ENCODE measurements at regions not wholly inside any gene's neighbourhood (a gene's known extent, or its start where the extent isn't known, plus 50 kb on each side); places are given as distances from the start of the nearest gene placed in this dataset.

DNA sequence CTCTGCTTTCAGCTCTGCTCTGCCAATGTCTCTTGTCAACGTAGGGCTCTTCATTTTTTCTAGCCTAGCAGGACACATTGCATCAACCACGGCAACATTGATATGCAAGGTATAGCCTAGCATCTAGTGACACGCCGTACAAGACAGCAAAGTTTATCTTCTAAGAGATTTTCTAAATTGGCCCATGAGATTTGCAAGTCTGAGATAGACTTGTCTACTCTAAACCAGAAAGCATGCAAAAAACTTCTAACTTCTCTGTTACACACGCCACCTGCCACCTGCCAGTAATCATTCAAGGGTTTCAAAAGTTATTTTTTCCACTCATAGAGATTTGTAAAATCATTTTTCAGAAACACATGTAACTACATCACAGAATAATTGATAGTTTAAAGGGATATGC, 1265.7 kb downstream of the C4orf33 start:
- no peak for TF ChIP-seq EZH2phosphoT487 (IDR thresholded peaks at IDR 0.05; ENCODE audit: low read depth, severe bottlenecking, unreplicated experiment)
- TF ChIP-seq, protein P1, sequence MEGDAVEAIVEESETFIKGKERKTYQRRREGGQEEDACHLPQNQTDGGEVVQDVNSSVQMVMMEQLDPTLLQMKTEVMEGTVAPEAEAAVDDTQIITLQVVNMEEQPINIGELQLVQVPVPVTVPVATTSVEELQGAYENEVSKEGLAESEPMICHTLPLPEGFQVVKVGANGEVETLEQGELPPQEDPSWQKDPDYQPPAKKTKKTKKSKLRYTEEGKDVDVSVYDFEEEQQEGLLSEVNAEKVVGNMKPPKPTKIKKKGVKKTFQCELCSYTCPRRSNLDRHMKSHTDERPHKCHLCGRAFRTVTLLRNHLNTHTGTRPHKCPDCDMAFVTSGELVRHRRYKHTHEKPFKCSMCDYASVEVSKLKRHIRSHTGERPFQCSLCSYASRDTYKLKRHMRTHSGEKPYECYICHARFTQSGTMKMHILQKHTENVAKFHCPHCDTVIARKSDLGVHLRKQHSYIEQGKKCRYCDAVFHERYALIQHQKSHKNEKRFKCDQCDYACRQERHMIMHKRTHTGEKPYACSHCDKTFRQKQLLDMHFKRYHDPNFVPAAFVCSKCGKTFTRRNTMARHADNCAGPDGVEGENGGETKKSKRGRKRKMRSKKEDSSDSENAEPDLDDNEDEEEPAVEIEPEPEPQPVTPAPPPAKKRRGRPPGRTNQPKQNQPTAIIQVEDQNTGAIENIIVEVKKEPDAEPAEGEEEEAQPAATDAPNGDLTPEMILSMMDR (IDR thresholded peaks at IDR 0.05; ENCODE audit: poor library complexity) = no peak

Measured in hepatocyte (in vitro differentiated cells).